MCF 10A (cell line): ENCODE measurements at regions not wholly inside any gene's neighbourhood (a gene's known extent, or its start where the extent isn't known, plus 50 kb on each side); places are given as distances from the start of the nearest gene placed in this dataset.

Source experiments
- BruUV-seq: library from RNA; stranded (reverse); fragments of 400-500 nt; replicated peaks from 2 replicates; lab custom pipeline; 2021; lab: Mats Ljungman, UMichigan
- CTCF ChIA-PET: fragments of 300-600 bp; sonication (Branson Sonifier 250); formaldehyde crosslinking; extraction: SDS; loops from one replicate; lab custom pipeline; 2021; ENCODE audit warnings: antibody characterized with exemption, inconsistent platforms; lab: Yijun Ruan, JAX
- POLR2A ChIA-PET: fragments of 300-600, 350-650 bp; sonication (Branson Sonifier 250); formaldehyde crosslinking; extraction: SDS; loops from one replicate; lab custom pipeline; 2020; ENCODE audit warnings: antibody characterized with exemption, inconsistent platforms; lab: Yijun Ruan, JAX
- DNase-seq: peaks from one replicate; pipeline ENCODE4 v3.0.0-alpha.2; 2018; ENCODE audit not compliant: unreplicated experiment
- H3K27ac Mint-ChIP-seq: one replicate; pipeline ENCODE4 v1.8.0; 2022; ENCODE audit warnings: mild to moderate bottlenecking, low read depth, mixed read lengths; ENCODE audit not compliant: unreplicated experiment
- H3K27me3 Mint-ChIP-seq: one replicate; pipeline ENCODE4 v1.8.0; 2022; ENCODE audit warnings: mixed read lengths; ENCODE audit not compliant: insufficient read depth, unreplicated experiment
- H3K36me3 Mint-ChIP-seq: one replicate; pipeline ENCODE4 v1.8.0; 2022; ENCODE audit warnings: mild to moderate bottlenecking, moderate library complexity, mixed read lengths; ENCODE audit not compliant: insufficient read depth, unreplicated experiment
- H3K4me1 Mint-ChIP-seq: one replicate; pipeline ENCODE4 v1.8.0; 2022; ENCODE audit warnings: mixed read lengths; ENCODE audit not compliant: insufficient read depth, unreplicated experiment
- H3K4me3 Mint-ChIP-seq: one replicate; pipeline ENCODE4 v1.8.0; 2022; ENCODE audit warnings: mild to moderate bottlenecking, moderate library complexity, mixed read lengths; ENCODE audit not compliant: unreplicated experiment
- H3K9me3 Mint-ChIP-seq: one replicate; pipeline ENCODE4 v1.8.0; 2022; ENCODE audit warnings: mixed read lengths; ENCODE audit not compliant: unreplicated experiment
- intact Hi-C: fragments of 100-400 bp; cut with micrococcal nuclease; formaldehyde crosslinking; loops from 2 replicates; pipeline ENCODE4 v1.14.1; 2022
- TF ChIP-seq, protein P1 (sequence below): fragments of 200-600 bp; IDR thresholded peaks from one replicate; pipeline ENCODE4 v1.8.0; 2022; ENCODE audit warnings: antibody characterized with exemption, mild to moderate bottlenecking; ENCODE audit not compliant: unreplicated experiment

DNA sequence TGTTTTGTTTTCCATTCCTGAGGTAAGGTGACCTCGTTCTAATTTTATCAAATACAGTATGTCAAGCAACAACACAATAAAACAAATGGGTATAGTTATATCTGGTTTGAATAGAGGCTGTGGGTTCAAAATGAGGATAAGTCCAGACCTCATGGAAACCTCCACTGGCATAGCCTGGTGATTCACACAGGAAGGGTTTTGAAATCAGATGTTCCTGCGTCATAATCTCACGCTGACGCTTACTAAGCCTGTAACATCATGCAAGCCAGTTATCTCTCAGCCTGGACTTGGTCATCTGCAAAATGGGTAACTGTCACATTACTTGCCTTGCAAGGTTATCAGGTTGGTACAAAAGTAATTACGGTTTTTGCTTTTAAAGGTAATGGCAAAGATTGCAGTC lies 1056.3 kb upstream of the EEF2KMT start:
- Mint-ChIP-seq H3K27me3 (no peaks in the 10 kb centered on the region), H3K27ac (no peak overlapping the region), H3K4me3 (no peak overlapping the region), H3K36me3 (no peaks in the 10 kb centered on the region), H3K4me1 (no peaks in the 10 kb centered on the region), H3K9me3 (peaks cover 43% of the 10 kb centered on the region)
- ChIA-PET CTCF (no interaction called here), POLR2A (no interaction called here)
- BruUV-seq, result no TSS peak
- intact Hi-C loops, result no loop called here
- TF ChIP-seq, protein P1, sequence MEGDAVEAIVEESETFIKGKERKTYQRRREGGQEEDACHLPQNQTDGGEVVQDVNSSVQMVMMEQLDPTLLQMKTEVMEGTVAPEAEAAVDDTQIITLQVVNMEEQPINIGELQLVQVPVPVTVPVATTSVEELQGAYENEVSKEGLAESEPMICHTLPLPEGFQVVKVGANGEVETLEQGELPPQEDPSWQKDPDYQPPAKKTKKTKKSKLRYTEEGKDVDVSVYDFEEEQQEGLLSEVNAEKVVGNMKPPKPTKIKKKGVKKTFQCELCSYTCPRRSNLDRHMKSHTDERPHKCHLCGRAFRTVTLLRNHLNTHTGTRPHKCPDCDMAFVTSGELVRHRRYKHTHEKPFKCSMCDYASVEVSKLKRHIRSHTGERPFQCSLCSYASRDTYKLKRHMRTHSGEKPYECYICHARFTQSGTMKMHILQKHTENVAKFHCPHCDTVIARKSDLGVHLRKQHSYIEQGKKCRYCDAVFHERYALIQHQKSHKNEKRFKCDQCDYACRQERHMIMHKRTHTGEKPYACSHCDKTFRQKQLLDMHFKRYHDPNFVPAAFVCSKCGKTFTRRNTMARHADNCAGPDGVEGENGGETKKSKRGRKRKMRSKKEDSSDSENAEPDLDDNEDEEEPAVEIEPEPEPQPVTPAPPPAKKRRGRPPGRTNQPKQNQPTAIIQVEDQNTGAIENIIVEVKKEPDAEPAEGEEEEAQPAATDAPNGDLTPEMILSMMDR, result no peak
- no peak for DNase-seq

DNA sequence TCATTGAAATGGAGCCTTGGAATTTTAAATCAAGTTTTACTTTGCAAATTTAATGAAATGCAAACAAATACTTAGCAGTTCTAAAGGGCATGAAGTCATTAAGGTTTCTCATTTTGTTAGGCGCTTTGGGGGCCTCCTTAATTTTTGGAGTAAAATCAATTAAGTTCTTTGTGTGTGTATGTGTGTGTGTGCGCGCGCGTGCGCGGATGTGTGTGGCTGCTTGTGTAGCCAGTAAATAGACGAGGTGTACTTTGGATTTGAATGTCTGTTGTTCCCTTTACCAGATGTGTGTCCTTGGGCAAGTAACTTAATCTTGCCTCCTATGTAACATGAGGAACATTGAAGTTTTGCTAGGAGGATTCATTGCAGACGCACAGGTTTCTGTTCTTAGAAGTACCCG lies 1051.4 kb upstream of the EEF2KMT start:
- POLR2A ChIA-PET, result no interaction called here
- no peak overlapping the region for H3K4me3 Mint-ChIP-seq
- no peaks in the 10 kb centered on the region for H3K36me3 Mint-ChIP-seq
- peaks cover 46% of the 10 kb centered on the region for H3K9me3 Mint-ChIP-seq
- intact Hi-C loops, result no loop called here
- TF ChIP-seq, protein P1, result no peak
- DNase-seq, result no peak
- CTCF ChIA-PET, result no interaction called here
- no peaks in the 10 kb centered on the region for H3K4me1 Mint-ChIP-seq
- no peaks in the 10 kb centered on the region for H3K27me3 Mint-ChIP-seq
- no TSS peak for BruUV-seq
- H3K27ac Mint-ChIP-seq, result no peak overlapping the region

DNA sequence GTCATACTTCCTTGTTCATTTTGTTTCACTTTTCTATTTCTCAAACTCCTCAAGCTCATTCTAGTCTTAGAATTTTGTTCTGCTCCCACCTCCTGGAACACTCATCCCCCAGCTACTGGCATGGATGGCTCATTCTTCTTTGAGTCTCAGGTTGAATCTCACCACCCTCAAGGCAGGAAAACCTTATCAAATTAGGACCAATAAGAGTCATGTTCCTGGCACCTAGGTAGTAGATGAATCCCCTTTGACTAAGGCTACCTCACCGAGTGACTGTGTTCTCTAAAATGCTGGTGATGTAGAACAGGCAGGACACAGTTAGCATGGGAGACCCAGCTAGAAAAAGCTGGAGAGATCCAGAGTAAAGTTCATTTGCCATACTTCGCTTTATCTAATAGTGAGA lies 1050.8 kb upstream of the EEF2KMT start:
- H3K4me3 Mint-ChIP-seq, result no peak overlapping the region
- BruUV-seq, result no TSS peak
- ChIA-PET CTCF (no interaction called here), POLR2A (no interaction called here)
- no peak for DNase-seq
- H3K36me3 Mint-ChIP-seq, result no peaks in the 10 kb centered on the region
- H3K27ac Mint-ChIP-seq, result no peak overlapping the region
- TF ChIP-seq, protein P1, result no peak
- H3K4me1 Mint-ChIP-seq, result no peaks in the 10 kb centered on the region
- H3K9me3 Mint-ChIP-seq, result peaks cover 50% of the 10 kb centered on the region
- no peaks in the 10 kb centered on the region for H3K27me3 Mint-ChIP-seq
- intact Hi-C loops, result no loop called here

DNA sequence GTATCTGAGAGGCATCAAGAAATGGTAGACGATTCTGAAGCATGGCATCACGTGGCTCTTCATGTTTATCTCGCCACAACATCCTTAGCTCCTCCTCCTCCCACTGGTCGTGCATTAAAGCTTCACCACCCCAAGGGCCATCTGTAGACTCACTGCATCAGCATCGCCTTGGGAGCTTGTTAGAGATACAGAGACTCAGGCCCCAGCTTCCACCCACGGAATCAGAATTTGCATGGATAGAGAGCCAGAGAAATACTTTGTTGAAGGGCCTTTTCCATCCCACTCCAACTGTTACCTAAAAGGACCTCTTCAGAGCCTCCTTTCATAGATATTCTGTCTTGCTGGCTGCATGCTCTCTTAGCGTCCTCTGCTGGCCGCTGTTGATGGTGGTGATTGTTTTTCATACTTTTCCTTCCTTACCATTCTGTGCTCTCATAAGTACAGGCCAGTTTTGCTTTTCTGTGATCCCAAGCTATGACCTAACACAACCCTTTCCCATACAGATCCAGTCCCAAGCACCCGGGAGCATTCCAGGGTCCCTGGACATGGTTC lies 1049.4 kb upstream of the EEF2KMT start:
- BruUV-seq, result no TSS peak
- no peak overlapping the region for H3K27ac Mint-ChIP-seq
- intact Hi-C loops, result no loop called here
- H3K36me3 Mint-ChIP-seq, result no peaks in the 10 kb centered on the region
- POLR2A ChIA-PET, result no interaction called here
- no peaks in the 10 kb centered on the region for H3K4me1 Mint-ChIP-seq
- H3K9me3 Mint-ChIP-seq, result peaks cover 51% of the 10 kb centered on the region
- TF ChIP-seq, protein P1, result no peak
- no peak for DNase-seq
- no peak overlapping the region for H3K4me3 Mint-ChIP-seq
- CTCF ChIA-PET, result interaction anchor here (0.7 to 1.1 kb wide), 3 partner anchors 25 to 678 kb away, joined by 3 to 4 read pairs (median 3); no protein-coding TSS in a partner anchor
- H3K27me3 Mint-ChIP-seq, result no peaks in the 10 kb centered on the region
